GM23338 (cell line): ENCODE measurements at regions not wholly inside any gene's neighbourhood (a gene's known extent, or its start where the extent isn't known, plus 50 kb on each side); places are given as distances from the start of the nearest gene placed in this dataset.

Source experiments
- ATAC-seq: fragments of 200-7000 bp; cut with Tn5 transposase; 3 replicates; pipeline ENCODE4 v1.9.1; 2020
- DNase-seq: peaks from one replicate; pipeline ENCODE4 v3.0.0-alpha.2; 2015; ENCODE audit warnings: low spot score
- H2AFZ ChIP-seq: fragments of 200-600 bp; sonication (generic); 2 replicates; pipeline ENCODE4 v1.8.0; 2016; ENCODE audit warnings: antibody characterized with exemption, mild to moderate bottlenecking, moderate library complexity
- H3F3A ChIP-seq: fragments of 200-600 bp; sonication (generic); replicated peaks from 2 replicates; pipeline ENCODE4 v1.8.0; 2017; ENCODE audit warnings: antibody characterized with exemption, mixed run types, low read depth
- H3K27ac ChIP-seq: fragments of 200-600 bp; sonication (generic); 2 replicates; pipeline ENCODE4 v1.6.1; 2016; ENCODE audit warnings: low read depth
- H3K27me3 ChIP-seq: fragments of 200-600 bp; sonication (generic); 2 replicates; pipeline ENCODE4 v1.8.0; 2016; ENCODE audit warnings: mild to moderate bottlenecking, mixed run types, moderate library complexity; ENCODE audit not compliant: insufficient read depth
- H3K36me3 ChIP-seq: fragments of 200-600 bp; sonication (generic); 2 replicates; pipeline ENCODE4 v1.8.0; 2016; ENCODE audit warnings: mild to moderate bottlenecking; ENCODE audit not compliant: insufficient read depth
- H3K4me1 ChIP-seq: fragments of 200-600 bp; sonication (generic); 2 replicates; pipeline ENCODE4 v1.8.0; 2016; ENCODE audit warnings: mild to moderate bottlenecking, moderate library complexity; ENCODE audit not compliant: insufficient read depth
- H3K4me2 ChIP-seq: fragments of 200-600 bp; sonication (generic); 2 replicates; pipeline ENCODE4 v1.7.1; 2017; ENCODE audit warnings: mixed run types
- H3K4me3 ChIP-seq: fragments of 200-600 bp; sonication (generic); 2 replicates; pipeline ENCODE4 v1.6.1; 2016; ENCODE audit warnings: mixed run types
- H3K79me2 ChIP-seq: fragments of 200-600 bp; sonication (generic); replicated peaks from 2 replicates; pipeline ENCODE4 v1.8.0; 2017; ENCODE audit warnings: mild to moderate bottlenecking; ENCODE audit not compliant: insufficient read depth
- H3K9me2 ChIP-seq: fragments of 200-600 bp; sonication (generic); 2 replicates; pipeline ENCODE4 v1.8.0; 2017; ENCODE audit not compliant: insufficient read depth
- H4K20me1 ChIP-seq: fragments of 200-600 bp; sonication (generic); replicated peaks from 2 replicates; pipeline ENCODE4 v1.8.0; 2017; ENCODE audit warnings: mild to moderate bottlenecking; ENCODE audit not compliant: insufficient read depth
- H3K27ac Mint-ChIP-seq: 2 replicates; pipeline ENCODE4 v1.8.0; 2020; ENCODE audit warnings: inconsistent platforms, mild to moderate bottlenecking, moderate library complexity, mixed read lengths
- H3K27me3 Mint-ChIP-seq: 3 replicates; pipeline ENCODE4 v1.8.0; 2022; ENCODE audit warnings: low read depth, mild to moderate bottlenecking, moderate library complexity, mixed read lengths, inconsistent platforms; ENCODE audit not compliant: insufficient read depth, poor library complexity
- H3K36me3 Mint-ChIP-seq: 3 replicates; pipeline ENCODE4 v1.8.0; 2021; ENCODE audit warnings: low read depth, mild to moderate bottlenecking, inconsistent platforms, moderate library complexity, mixed read lengths
- H3K4me1 Mint-ChIP-seq: 3 replicates; pipeline ENCODE4 v1.8.0; 2020; ENCODE audit warnings: mild to moderate bottlenecking, inconsistent platforms, mixed read lengths
- H3K4me3 Mint-ChIP-seq: 3 replicates; pipeline ENCODE4 v1.8.0; 2021; ENCODE audit warnings: moderate library complexity, mild to moderate bottlenecking, inconsistent platforms, mixed read lengths
- H3K9me3 Mint-ChIP-seq: 3 replicates; pipeline ENCODE4 v1.8.0; 2020; ENCODE audit warnings: moderate library complexity, mild to moderate bottlenecking, inconsistent platforms, mixed read lengths
- CREB1 ChIP-seq: fragments of 250-450 bp; sonication (Bioruptor Pico); IDR thresholded peaks from 2 replicates; pipeline ENCODE4 v1.5.0; 2020; ENCODE audit warnings: low read depth, mild to moderate bottlenecking, moderate library complexity
- EZH2phosphoT487 ChIP-seq: fragments of 200-600 bp; sonication (generic); IDR thresholded peaks from one replicate; pipeline ENCODE4 v1.8.1; 2018; ENCODE audit warnings: antibody characterized with exemption; ENCODE audit not compliant: unreplicated experiment
- STAT1 ChIP-seq: IDR thresholded peaks from one replicate; pipeline ENCODE4 v1.6.1; 2016; ENCODE audit warnings: antibody characterized with exemption; ENCODE audit not compliant: unreplicated experiment
- ZNF114 ChIP-seq: fragments of 250-450 bp; sonication (Bioruptor Pico); IDR thresholded peaks from 2 replicates; pipeline ENCODE4 v1.5.0; 2020; ENCODE audit warnings: mild to moderate bottlenecking, moderate library complexity
- TF ChIP-seq, protein P1 (sequence below), 2 experiments: fragments of 200-600 bp in 1 of 2; sonication (generic) in 1 of 2; conservative IDR thresholded peaks; 2 replicates each; pipeline versions ENCODE4 v1.5.1 to v1.6.1; 2016 to 2017; ENCODE audit warnings: antibody characterized with exemption in 2 of 2, low read depth in 2 of 2, mild to moderate bottlenecking in 2 of 2, moderate library complexity in 1 of 2
- TF ChIP-seq, protein P2 (sequence below): IDR thresholded peaks from 2 replicates; pipeline ENCODE4 v1.6.1; 2016; ENCODE audit warnings: antibody characterized with exemption
- TF ChIP-seq, protein P3 (sequence below): IDR thresholded peaks from one replicate; pipeline ENCODE4 v1.6.1; 2018; ENCODE audit warnings: antibody characterized with exemption; ENCODE audit not compliant: unreplicated experiment
- TF ChIP-seq, protein P4 (sequence below): fragments of 250-450 bp; sonication (Bioruptor Pico); IDR thresholded peaks from 2 replicates; pipeline ENCODE4 v1.5.0; 2020; ENCODE audit warnings: mild to moderate bottlenecking, moderate library complexity

DNA sequence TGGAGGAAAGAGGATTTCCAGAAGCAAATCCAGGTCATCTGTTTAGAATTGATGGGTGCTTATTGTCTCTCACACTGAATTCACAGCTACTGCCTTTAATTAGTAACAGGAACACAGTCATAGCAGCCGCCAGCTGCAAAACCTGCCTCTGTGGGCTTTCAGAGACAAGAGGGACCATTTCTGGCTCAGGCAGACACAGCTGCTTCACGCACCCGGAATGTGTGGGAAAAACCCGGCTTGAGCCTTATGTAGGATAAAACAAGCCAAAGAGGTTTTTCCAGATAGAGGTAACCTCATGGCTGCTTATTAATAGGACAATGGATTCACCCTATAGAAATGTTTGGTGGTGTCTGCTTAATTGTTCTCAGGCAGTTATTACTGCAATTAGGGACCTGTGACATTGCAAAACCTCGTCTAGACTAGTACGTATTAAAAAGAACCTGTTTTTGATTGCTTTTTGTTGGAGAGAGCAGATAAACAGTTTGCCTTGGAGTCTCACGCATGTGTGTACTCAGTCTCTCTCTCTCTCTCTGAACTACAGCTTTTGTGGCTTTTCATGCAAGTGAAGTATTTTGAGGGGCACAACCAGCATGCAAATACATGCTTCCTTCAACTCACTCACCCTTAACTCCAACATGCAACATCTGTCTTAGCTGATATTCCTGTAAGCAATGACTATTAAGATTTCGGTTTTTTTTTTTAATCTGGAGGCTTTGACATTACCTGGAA, 302.7 kb downstream of the PLK2 start:
- Histone ChIP-seq H3K36me3 (no peaks in the 10 kb centered on the region), H3K79me2 (no peaks in the 10 kb centered on the region), H3K4me3 (no peak overlapping the region), H3K4me2 (no peak overlapping the region), H3K4me1 (no peaks in the 10 kb centered on the region), H3K27ac (no peak overlapping the region), H3K27me3 (no peaks in the 10 kb centered on the region), H3K9me2 (peaks cover 5% of the 10 kb centered on the region; the same call in 1 of the 2 replicates), H2AFZ (peak overlapping the region; percentile 72; the same call in 1 of the 2 replicates), H4K20me1 (no peaks in the 10 kb centered on the region), H3F3A (no peaks in the 10 kb centered on the region)
- no peak for TF ChIP-seq STAT1
- Mint-ChIP-seq H3K36me3 (no peaks in the 10 kb centered on the region), H3K27me3 (no peaks in the 10 kb centered on the region), H3K27ac (no peak overlapping the region), H3K4me3 (no peak overlapping the region), H3K4me1 (no peaks in the 10 kb centered on the region), H3K9me3 (no peaks in the 10 kb centered on the region)
- peak; percentile 2 for DNase-seq
- ATAC-seq = no peak

DNA sequence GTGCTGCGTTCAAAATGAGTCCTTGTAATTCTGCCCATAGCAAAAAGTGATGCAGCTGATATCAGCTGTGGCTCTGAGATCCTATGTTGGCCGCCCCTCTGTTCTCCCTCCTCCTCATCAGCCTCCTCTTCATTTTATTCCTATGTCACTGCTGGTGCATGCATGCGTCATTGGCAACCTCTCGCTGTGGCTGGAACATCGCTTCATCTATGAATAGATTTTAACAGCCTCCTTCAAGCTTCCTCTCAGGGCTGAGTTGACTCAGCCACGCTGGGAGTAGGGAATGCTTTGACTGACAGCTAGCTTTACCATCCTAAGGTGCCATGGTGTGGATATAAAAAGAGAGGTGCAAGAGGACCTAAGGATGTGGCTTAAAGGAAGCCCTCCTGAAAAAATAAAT, 303.5 kb downstream of the PLK2 start:
- Histone ChIP-seq H4K20me1 (no peaks in the 10 kb centered on the region), H3K9me2 (peaks cover 3% of the 10 kb centered on the region; the same call in 1 of the 2 replicates), H3K27ac (no peak overlapping the region), H2AFZ (no peak overlapping the region; the same call in 1 of the 2 replicates), H3F3A (no peaks in the 10 kb centered on the region), H3K27me3 (no peaks in the 10 kb centered on the region), H3K4me2 (no peak overlapping the region), H3K4me1 (no peaks in the 10 kb centered on the region), H3K36me3 (no peaks in the 10 kb centered on the region), H3K4me3 (no peak overlapping the region), H3K79me2 (no peaks in the 10 kb centered on the region)
- Mint-ChIP-seq H3K36me3 (no peaks in the 10 kb centered on the region), H3K9me3 (no peaks in the 10 kb centered on the region), H3K4me1 (no peaks in the 10 kb centered on the region), H3K27me3 (no peaks in the 10 kb centered on the region), H3K4me3 (no peak overlapping the region), H3K27ac (no peak overlapping the region)
- DNase-seq (no peak), ATAC-seq (no peak)
- TF ChIP-seq, protein P1, sequence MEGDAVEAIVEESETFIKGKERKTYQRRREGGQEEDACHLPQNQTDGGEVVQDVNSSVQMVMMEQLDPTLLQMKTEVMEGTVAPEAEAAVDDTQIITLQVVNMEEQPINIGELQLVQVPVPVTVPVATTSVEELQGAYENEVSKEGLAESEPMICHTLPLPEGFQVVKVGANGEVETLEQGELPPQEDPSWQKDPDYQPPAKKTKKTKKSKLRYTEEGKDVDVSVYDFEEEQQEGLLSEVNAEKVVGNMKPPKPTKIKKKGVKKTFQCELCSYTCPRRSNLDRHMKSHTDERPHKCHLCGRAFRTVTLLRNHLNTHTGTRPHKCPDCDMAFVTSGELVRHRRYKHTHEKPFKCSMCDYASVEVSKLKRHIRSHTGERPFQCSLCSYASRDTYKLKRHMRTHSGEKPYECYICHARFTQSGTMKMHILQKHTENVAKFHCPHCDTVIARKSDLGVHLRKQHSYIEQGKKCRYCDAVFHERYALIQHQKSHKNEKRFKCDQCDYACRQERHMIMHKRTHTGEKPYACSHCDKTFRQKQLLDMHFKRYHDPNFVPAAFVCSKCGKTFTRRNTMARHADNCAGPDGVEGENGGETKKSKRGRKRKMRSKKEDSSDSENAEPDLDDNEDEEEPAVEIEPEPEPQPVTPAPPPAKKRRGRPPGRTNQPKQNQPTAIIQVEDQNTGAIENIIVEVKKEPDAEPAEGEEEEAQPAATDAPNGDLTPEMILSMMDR (conservative IDR thresholded peaks at IDR 0.05; ENCODE audit: low read depth in 2 of 2) = no peak
- TF ChIP-seq STAT1 (no peak), ZNF114 (CRISPR knock-in tag) (no peak), EZH2phosphoT487 (no peak), CREB1 (no peak)
- TF ChIP-seq, protein P2, sequence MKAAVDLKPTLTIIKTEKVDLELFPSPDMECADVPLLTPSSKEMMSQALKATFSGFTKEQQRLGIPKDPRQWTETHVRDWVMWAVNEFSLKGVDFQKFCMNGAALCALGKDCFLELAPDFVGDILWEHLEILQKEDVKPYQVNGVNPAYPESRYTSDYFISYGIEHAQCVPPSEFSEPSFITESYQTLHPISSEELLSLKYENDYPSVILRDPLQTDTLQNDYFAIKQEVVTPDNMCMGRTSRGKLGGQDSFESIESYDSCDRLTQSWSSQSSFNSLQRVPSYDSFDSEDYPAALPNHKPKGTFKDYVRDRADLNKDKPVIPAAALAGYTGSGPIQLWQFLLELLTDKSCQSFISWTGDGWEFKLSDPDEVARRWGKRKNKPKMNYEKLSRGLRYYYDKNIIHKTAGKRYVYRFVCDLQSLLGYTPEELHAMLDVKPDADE = no peak
- TF ChIP-seq, protein P3, sequence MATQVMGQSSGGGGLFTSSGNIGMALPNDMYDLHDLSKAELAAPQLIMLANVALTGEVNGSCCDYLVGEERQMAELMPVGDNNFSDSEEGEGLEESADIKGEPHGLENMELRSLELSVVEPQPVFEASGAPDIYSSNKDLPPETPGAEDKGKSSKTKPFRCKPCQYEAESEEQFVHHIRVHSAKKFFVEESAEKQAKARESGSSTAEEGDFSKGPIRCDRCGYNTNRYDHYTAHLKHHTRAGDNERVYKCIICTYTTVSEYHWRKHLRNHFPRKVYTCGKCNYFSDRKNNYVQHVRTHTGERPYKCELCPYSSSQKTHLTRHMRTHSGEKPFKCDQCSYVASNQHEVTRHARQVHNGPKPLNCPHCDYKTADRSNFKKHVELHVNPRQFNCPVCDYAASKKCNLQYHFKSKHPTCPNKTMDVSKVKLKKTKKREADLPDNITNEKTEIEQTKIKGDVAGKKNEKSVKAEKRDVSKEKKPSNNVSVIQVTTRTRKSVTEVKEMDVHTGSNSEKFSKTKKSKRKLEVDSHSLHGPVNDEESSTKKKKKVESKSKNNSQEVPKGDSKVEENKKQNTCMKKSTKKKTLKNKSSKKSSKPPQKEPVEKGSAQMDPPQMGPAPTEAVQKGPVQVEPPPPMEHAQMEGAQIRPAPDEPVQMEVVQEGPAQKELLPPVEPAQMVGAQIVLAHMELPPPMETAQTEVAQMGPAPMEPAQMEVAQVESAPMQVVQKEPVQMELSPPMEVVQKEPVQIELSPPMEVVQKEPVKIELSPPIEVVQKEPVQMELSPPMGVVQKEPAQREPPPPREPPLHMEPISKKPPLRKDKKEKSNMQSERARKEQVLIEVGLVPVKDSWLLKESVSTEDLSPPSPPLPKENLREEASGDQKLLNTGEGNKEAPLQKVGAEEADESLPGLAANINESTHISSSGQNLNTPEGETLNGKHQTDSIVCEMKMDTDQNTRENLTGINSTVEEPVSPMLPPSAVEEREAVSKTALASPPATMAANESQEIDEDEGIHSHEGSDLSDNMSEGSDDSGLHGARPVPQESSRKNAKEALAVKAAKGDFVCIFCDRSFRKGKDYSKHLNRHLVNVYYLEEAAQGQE = no peak
- TF ChIP-seq, protein P4, sequence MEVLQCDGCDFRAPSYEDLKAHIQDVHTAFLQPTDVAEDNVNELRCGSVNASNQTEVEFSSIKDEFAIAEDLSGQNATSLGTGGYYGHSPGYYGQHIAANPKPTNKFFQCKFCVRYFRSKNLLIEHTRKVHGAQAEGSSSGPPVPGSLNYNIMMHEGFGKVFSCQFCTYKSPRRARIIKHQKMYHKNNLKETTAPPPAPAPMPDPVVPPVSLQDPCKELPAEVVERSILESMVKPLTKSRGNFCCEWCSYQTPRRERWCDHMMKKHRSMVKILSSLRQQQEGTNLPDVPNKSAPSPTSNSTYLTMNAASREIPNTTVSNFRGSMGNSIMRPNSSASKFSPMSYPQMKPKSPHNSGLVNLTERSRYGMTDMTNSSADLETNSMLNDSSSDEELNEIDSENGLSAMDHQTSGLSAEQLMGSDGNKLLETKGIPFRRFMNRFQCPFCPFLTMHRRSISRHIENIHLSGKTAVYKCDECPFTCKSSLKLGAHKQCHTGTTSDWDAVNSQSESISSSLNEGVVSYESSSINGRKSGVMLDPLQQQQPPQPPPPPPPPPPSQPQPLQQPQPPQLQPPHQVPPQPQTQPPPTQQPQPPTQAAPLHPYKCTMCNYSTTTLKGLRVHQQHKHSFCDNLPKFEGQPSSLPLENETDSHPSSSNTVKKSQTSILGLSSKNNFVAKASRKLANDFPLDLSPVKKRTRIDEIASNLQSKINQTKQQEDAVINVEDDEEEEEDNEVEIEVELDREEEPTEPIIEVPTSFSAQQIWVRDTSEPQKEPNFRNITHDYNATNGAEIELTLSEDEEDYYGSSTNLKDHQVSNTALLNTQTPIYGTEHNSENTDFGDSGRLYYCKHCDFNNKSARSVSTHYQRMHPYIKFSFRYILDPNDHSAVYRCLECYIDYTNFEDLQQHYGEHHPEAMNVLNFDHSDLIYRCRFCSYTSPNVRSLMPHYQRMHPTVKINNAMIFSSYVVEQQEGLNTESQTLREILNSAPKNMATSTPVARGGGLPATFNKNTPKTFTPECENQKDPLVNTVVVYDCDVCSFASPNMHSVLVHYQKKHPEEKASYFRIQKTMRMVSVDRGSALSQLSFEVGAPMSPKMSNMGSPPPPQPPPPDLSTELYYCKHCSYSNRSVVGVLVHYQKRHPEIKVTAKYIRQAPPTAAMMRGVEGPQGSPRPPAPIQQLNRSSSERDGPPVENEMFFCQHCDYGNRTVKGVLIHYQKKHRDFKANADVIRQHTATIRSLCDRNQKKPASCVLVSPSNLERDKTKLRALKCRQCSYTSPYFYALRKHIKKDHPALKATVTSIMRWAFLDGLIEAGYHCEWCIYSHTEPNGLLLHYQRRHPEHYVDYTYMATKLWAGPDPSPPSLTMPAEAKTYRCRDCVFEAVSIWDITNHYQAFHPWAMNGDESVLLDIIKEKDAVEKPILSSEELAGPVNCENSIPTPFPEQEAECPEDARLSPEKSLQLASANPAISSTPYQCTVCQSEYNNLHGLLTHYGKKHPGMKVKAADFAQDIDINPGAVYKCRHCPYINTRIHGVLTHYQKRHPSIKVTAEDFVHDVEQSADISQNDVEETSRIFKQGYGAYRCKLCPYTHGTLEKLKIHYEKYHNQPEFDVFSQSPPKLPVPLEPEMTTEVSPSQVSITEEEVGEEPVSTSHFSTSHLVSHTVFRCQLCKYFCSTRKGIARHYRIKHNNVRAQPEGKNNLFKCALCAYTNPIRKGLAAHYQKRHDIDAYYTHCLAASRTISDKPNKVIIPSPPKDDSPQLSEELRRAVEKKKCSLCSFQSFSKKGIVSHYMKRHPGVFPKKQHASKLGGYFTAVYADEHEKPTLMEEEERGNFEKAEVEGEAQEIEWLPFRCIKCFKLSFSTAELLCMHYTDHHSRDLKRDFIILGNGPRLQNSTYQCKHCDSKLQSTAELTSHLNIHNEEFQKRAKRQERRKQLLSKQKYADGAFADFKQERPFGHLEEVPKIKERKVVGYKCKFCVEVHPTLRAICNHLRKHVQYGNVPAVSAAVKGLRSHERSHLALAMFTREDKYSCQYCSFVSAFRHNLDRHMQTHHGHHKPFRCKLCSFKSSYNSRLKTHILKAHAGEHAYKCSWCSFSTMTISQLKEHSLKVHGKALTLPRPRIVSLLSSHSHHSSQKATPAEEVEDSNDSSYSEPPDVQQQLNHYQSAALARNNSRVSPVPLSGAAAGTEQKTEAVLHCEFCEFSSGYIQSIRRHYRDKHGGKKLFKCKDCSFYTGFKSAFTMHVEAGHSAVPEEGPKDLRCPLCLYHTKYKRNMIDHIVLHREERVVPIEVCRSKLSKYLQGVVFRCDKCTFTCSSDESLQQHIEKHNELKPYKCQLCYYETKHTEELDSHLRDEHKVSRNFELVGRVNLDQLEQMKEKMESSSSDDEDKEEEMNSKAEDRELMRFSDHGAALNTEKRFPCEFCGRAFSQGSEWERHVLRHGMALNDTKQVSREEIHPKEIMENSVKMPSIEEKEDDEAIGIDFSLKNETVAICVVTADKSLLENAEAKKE (CRISPR knock-in tag) = no peak
